Colonic mucosa (tissue), 4 donors: ENCODE measurements at regions not wholly inside any gene's neighbourhood (a gene's known extent, or its start where the extent isn't known, plus 50 kb on each side); places are given as distances from the start of the nearest gene placed in this dataset.

Experiments
- DNase-seq: peaks from one replicate; pipeline ENCODE4 v3.0.0-alpha.2; 2020
- H3K27ac ChIP-seq: fragments of 200-600 bp; one replicate; pipeline ENCODE4 v1.8.0; 2021
- H3K27me3 ChIP-seq: fragments of 200-600 bp; one replicate; pipeline ENCODE4 v1.8.0; 2021
- H3K36me3 ChIP-seq: fragments of 200-600 bp; one replicate; pipeline ENCODE4 v1.8.0; 2021
- H3K4me1 ChIP-seq: fragments of 200-600 bp; one replicate; pipeline ENCODE4 v1.8.0; 2021; ENCODE audit warnings: mild to moderate bottlenecking
- H3K4me3 ChIP-seq: fragments of 200-600 bp; one replicate; pipeline ENCODE4 v1.8.0; 2021
- H3K9ac ChIP-seq, 2 donors: one replicate each; pipeline ENCODE4 v1.7.0; 2013; ENCODE audit warnings: control low read depth in 2 of 2, low read depth in 2 of 2, low read length in 2 of 2
- H3K9me3 ChIP-seq: fragments of 200-600 bp; one replicate; pipeline ENCODE4 v1.8.0; 2021
- intact Hi-C: fragments of 100-400 bp; cut with DNase I; formaldehyde crosslinking; loops from one replicate; pipeline ENCODE4 v1.14.1; 2022
- TF ChIP-seq, protein P1 (sequence below): fragments of 200-600 bp; IDR thresholded peaks from one replicate; pipeline ENCODE4 v1.8.0; 2022; ENCODE audit warnings: antibody characterized with exemption, mild to moderate bottlenecking
- donor health status: healthy.
- donor health status: DM: no; HTN: no; CAD: no.
- donor health status: DM: no; HTN: no; CAD: no.

DNA sequence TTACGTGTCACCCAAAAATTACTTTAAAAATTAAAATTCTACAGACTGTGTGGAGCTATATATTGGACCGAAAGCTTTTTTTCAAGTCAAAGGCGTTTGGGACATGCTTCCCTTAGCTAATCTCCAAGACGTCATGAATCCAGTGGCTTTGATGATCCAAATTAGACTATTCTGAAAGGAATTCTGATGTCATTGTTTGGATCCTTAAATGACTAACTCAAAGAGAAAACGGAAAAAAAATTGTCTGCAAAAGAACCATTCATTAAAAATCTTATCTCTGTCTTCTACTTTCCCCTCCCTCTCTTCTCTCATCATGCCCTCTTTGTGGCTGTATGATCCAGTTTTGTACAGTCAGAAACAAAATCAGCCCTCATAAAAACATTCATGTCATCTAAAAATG lies 161.8 kb downstream of the ETV1 start:
- Histone ChIP-seq H3K27ac (no peak overlapping the region), H3K9ac (no peak overlapping the region), H3K4me1 (no peaks in the 10 kb centered on the region), H3K36me3 (no peaks in the 10 kb centered on the region), H3K4me3 (no peak overlapping the region), H3K9me3 (no peaks in the 10 kb centered on the region), H3K27me3 (no peaks in the 10 kb centered on the region)
- TF ChIP-seq, protein P1, sequence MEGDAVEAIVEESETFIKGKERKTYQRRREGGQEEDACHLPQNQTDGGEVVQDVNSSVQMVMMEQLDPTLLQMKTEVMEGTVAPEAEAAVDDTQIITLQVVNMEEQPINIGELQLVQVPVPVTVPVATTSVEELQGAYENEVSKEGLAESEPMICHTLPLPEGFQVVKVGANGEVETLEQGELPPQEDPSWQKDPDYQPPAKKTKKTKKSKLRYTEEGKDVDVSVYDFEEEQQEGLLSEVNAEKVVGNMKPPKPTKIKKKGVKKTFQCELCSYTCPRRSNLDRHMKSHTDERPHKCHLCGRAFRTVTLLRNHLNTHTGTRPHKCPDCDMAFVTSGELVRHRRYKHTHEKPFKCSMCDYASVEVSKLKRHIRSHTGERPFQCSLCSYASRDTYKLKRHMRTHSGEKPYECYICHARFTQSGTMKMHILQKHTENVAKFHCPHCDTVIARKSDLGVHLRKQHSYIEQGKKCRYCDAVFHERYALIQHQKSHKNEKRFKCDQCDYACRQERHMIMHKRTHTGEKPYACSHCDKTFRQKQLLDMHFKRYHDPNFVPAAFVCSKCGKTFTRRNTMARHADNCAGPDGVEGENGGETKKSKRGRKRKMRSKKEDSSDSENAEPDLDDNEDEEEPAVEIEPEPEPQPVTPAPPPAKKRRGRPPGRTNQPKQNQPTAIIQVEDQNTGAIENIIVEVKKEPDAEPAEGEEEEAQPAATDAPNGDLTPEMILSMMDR = no peak
- no peak for DNase-seq
- intact Hi-C loops = no loop called here

DNA sequence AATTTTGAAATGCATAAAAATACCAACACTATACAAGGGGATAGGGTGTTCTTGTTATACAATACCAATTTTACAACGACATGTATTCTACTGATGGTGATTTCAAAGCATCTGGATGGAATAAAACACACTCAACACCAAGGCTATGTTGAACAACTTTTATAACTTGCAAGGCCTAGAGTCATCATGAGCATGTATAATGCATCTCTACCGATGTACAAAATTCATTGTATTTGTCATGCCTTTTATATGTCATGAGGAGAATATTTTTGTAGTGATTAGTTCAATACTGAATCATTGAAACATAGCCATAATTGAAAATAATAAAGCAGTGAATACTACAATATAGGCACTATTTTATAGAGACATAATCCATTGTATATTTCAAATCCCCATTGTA lies 160.2 kb downstream of the ETV1 start:
- DNase-seq = no peak
- no peaks in the 10 kb centered on the region for H3K9me3 ChIP-seq
- no peak overlapping the region for H3K4me3 ChIP-seq
- intact Hi-C loops = no loop called here
- TF ChIP-seq, protein P1 = no peak
- no peaks in the 10 kb centered on the region for H3K36me3 ChIP-seq
- no peaks in the 10 kb centered on the region for H3K27me3 ChIP-seq
- no peak overlapping the region for H3K9ac ChIP-seq
- H3K27ac ChIP-seq = no peak overlapping the region
- H3K4me1 ChIP-seq = no peaks in the 10 kb centered on the region

DNA sequence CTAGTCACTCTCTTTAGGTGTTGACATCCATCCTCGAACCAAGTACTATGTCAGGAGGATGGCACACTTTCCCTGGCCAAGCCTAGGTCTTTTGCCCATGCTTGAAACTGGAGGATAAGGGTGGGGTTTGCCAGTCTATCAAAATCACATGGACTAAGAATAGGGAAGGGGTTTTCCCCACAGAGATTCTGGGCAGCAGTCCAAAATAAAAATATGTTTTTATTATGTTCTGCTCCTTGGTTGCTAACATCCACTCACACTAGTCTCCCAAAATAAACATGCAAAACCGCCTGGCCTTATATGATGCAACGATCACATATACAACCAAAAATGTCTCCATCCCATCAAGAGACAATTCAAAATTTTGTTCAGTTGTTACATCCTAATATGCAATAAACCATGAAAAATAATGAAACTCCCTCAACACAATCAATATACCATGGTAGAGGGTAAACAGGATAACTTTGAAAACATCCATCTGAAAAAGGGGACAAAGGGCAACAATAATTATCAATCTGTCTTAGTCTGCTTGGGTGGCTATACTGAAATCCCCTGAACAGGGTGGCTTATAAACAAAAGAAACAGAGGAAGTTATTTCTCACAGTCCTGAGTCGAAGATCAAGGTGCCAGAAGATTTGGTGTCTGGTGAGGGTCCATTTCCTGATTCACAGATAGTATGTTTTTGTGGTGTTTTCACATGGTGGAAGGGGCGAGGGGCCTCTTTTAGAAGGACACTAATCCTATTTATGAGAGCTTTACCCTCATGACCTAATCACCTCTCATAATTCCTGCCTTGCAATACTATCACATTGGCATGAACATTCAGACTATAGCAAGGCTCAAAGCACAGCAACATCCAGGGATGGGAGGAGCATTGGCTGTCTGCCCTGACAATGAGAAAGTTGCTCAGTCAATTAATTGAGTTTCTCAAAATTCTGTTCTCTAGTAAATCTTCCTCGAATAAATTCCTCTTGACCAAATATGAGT lies 159.3 kb downstream of the ETV1 start:
- H3K27ac ChIP-seq = no peak overlapping the region
- H3K9me3 ChIP-seq = no peaks in the 10 kb centered on the region
- no peak overlapping the region for H3K4me3 ChIP-seq
- TF ChIP-seq, protein P1 = no peak
- DNase-seq = no peak
- H3K36me3 ChIP-seq = no peaks in the 10 kb centered on the region
- H3K9ac ChIP-seq = no peak overlapping the region
- intact Hi-C loops = no loop called here
- no peaks in the 10 kb centered on the region for H3K4me1 ChIP-seq
- H3K27me3 ChIP-seq = no peaks in the 10 kb centered on the region

DNA sequence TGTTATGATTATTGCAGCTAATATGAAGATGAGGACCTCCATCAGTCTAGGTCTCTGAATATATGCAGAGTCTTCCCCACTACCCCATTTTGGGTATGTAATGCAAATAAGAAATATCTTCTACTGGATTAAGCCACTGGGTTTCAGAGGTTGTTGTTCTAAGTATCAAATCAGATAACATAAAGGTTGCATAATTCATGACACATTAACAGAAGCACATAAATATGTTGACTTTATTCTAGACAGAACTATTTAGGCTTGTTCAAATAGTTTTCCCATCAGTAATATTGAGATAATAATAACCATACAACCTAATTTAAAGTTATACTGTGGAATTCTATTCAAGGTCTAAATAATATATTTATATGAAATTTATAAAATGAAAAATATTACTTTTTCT lies 157.1 kb downstream of the ETV1 start:
- Histone ChIP-seq H3K9me3 (no peaks in the 10 kb centered on the region), H3K9ac (no peak overlapping the region), H3K27me3 (no peaks in the 10 kb centered on the region), H3K36me3 (no peaks in the 10 kb centered on the region), H3K4me1 (no peaks in the 10 kb centered on the region), H3K4me3 (no peak overlapping the region), H3K27ac (no peak overlapping the region)
- TF ChIP-seq, protein P1 = no peak
- intact Hi-C loops = no loop called here
- no peak for DNase-seq

DNA sequence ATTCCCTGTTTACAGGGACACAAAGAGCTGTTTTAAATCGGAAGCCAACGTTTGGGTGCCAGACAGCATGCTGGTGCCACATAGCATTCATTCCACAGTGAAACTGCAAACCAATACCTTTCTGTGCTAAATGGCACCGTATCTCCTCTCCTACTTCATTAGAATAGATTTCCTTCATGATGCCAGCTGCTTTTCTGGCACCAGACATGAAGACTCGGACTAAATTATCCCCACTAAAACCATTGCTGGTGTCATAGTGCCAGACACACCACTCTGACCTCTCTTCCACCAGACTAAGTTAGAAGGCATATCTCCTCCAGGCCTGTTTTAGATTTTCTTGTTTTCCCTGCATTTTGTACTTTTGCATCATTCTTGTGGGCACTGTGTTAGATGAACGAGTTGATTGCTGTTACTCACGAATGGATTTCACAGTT lies 155.1 kb downstream of the ETV1 start:
- H3K27me3 ChIP-seq = no peaks in the 10 kb centered on the region
- H3K9me3 ChIP-seq = no peaks in the 10 kb centered on the region
- TF ChIP-seq, protein P1 = no peak
- H3K4me1 ChIP-seq = no peaks in the 10 kb centered on the region
- H3K4me3 ChIP-seq = no peak overlapping the region
- no peak overlapping the region for H3K27ac ChIP-seq
- H3K36me3 ChIP-seq = no peaks in the 10 kb centered on the region
- intact Hi-C loops = no loop called here
- no peak overlapping the region for H3K9ac ChIP-seq
- DNase-seq = no peak
